Lower leg skin (tissue), 3 donors: ENCODE measurements at regions not wholly inside any gene's neighbourhood (a gene's known extent, or its start where the extent isn't known, plus 50 kb on each side); places are given as distances from the start of the nearest gene placed in this dataset.

Experiments used
- POLR2A ChIP-seq, 2 donors: fragments of 450-650 bp; IDR thresholded peaks; one replicate each; pipeline ENCODE4 v1.6.1; 2016 to 2017; ENCODE audit warnings: antibody characterized with exemption in 2 of 2, mild to moderate bottlenecking in 1 of 2, moderate library complexity in 1 of 2
- TF ChIP-seq, protein P1 (sequence below), 3 donors: fragments of 450-650 bp; IDR thresholded peaks; one replicate each; pipeline ENCODE4 v1.5.1; 2016; ENCODE audit warnings: antibody characterized with exemption in 3 of 3, mild to moderate bottlenecking in 3 of 3, moderate library complexity in 2 of 3

DNA sequence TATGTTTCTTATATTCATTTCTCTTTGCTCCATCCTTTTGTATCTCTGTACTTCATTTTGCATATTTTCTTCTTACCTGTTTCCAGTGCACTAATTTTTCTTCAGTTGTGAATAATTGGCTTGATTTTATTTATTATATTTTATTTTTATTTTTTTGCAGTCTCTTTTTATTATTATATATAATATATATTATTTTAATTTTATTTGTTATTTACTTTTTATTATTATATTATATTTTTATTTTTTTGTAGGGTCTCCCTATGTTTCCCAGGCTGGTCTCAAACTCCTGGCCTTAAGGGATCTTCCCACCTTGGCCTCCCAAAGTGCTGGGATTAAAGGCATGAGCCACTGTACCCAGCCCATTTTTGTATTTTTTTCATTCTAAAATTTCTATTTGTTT, 213.1 kb upstream of the TSC22D2 start:
- no peak for TF ChIP-seq POLR2A (IDR thresholded peaks at IDR 0.05)
- TF ChIP-seq, protein P1, sequence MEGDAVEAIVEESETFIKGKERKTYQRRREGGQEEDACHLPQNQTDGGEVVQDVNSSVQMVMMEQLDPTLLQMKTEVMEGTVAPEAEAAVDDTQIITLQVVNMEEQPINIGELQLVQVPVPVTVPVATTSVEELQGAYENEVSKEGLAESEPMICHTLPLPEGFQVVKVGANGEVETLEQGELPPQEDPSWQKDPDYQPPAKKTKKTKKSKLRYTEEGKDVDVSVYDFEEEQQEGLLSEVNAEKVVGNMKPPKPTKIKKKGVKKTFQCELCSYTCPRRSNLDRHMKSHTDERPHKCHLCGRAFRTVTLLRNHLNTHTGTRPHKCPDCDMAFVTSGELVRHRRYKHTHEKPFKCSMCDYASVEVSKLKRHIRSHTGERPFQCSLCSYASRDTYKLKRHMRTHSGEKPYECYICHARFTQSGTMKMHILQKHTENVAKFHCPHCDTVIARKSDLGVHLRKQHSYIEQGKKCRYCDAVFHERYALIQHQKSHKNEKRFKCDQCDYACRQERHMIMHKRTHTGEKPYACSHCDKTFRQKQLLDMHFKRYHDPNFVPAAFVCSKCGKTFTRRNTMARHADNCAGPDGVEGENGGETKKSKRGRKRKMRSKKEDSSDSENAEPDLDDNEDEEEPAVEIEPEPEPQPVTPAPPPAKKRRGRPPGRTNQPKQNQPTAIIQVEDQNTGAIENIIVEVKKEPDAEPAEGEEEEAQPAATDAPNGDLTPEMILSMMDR (IDR thresholded peaks at IDR 0.05): no peak
